ENCODE measurements at regions not wholly inside any gene's neighbourhood (a gene's known extent, or its start where the extent isn't known, plus 50 kb on each side); places are given as distances from the start of the nearest gene placed in this dataset.

DNA sequence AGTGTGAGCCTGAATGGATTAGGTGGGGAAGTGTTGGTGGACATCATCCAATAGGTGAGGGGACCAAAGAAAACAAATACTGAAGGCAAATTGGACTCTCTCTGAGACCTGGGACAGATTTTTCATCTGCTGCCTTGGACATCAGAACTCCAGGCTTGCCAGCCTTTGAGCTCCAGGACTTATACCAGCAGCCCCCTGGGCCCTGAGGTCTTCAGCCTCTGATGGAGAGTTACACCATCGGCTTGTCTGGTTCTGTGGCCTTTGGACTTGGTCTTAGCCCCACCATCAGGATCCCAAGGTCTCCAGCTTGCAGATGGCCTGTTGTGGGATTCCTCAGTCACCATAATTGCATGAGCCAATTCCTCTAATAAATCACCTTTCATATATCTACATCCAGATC is 80.8 kb upstream of the SLC8A3 start:
- TF ChIP-seq, protein P1, sequence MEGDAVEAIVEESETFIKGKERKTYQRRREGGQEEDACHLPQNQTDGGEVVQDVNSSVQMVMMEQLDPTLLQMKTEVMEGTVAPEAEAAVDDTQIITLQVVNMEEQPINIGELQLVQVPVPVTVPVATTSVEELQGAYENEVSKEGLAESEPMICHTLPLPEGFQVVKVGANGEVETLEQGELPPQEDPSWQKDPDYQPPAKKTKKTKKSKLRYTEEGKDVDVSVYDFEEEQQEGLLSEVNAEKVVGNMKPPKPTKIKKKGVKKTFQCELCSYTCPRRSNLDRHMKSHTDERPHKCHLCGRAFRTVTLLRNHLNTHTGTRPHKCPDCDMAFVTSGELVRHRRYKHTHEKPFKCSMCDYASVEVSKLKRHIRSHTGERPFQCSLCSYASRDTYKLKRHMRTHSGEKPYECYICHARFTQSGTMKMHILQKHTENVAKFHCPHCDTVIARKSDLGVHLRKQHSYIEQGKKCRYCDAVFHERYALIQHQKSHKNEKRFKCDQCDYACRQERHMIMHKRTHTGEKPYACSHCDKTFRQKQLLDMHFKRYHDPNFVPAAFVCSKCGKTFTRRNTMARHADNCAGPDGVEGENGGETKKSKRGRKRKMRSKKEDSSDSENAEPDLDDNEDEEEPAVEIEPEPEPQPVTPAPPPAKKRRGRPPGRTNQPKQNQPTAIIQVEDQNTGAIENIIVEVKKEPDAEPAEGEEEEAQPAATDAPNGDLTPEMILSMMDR (IDR thresholded peaks at IDR 0.05), result no peak
- TF ChIP-seq POLR2AphosphoS5 (IDR thresholded peaks at IDR 0.05), result no peak

Measured in transverse colon (tissue), 4 donors.